Fibroblast of lung (primary cell): ENCODE measurements at regions not wholly inside any gene's neighbourhood (a gene's known extent, or its start where the extent isn't known, plus 50 kb on each side); places are given as distances from the start of the nearest gene placed in this dataset.
"Not testable (repeated sequence)": the region's sequence is repeated elsewhere in the genome, so short reads cannot be mapped to it uniquely, and the experiment has no call there.

Experiments used
- DNase-seq, 2 donors: peaks; one replicate each; pipeline versions ENCODE4 v3.0.0 to v3.0.0-alpha.2; 2010; ENCODE audit warnings: low read depth in 2 of 2
- H2AFZ ChIP-seq: 2 replicates; pipeline ENCODE4 v1.5.1; 2012; ENCODE audit warnings: low read length, control low read depth, inconsistent platforms
- H3K27ac ChIP-seq: 2 replicates; pipeline ENCODE4 v1.5.1; 2011; ENCODE audit warnings: low read length, control low read depth; ENCODE audit not compliant: insufficient read depth
- H3K27me3 ChIP-seq: 2 replicates; pipeline ENCODE4 v1.5.1; 2011; ENCODE audit warnings: mild to moderate bottlenecking, low read length; ENCODE audit not compliant: control insufficient read depth, insufficient read depth
- H3K36me3 ChIP-seq: 2 replicates; pipeline ENCODE4 v1.5.1; 2011; ENCODE audit warnings: low read length; ENCODE audit not compliant: control insufficient read depth, insufficient read depth
- H3K4me1 ChIP-seq: 2 replicates; pipeline ENCODE4 v1.5.1; 2011; ENCODE audit warnings: low read length; ENCODE audit not compliant: control insufficient read depth, insufficient read depth; ENCODE audit errors: extremely low read depth
- H3K4me2 ChIP-seq: 2 replicates; pipeline ENCODE4 v1.5.1; 2011; ENCODE audit warnings: low read length, control low read depth; ENCODE audit not compliant: insufficient read depth; ENCODE audit errors: extremely low read depth
- H3K4me3 ChIP-seq, 4 experiments: fragments of 200-600 bp in 1 of 4; sonication (generic) in 1 of 4; replicated peaks in 1 of 4; 2 replicates each; pipeline ENCODE4 v1.5.1; 2011 to 2016; ENCODE audit warnings: low read length in 4 of 4, low read depth in 3 of 4, mild to moderate bottlenecking in 3 of 4, control low read depth in 2 of 4, inconsistent platforms in 1 of 4, mixed read lengths in 1 of 4; ENCODE audit not compliant: insufficient read depth in 1 of 4; ENCODE audit errors: control extremely low read depth in 1 of 4
- H3K79me2 ChIP-seq: 2 replicates; pipeline ENCODE4 v1.5.1; 2012; ENCODE audit warnings: mild to moderate bottlenecking, low read length, inconsistent platforms; ENCODE audit not compliant: control insufficient read depth, insufficient read depth
- H3K9ac ChIP-seq: 2 replicates; pipeline ENCODE4 v1.5.1; 2011; ENCODE audit warnings: mild to moderate bottlenecking, low read length, control low read depth; ENCODE audit not compliant: insufficient read depth
- H3K9me3 ChIP-seq: 2 replicates; pipeline ENCODE4 v1.5.1; 2012; ENCODE audit warnings: low read depth, low read length; ENCODE audit not compliant: control insufficient read depth, insufficient read depth
- H4K20me1 ChIP-seq: 2 replicates; pipeline ENCODE4 v1.5.1; 2011; ENCODE audit warnings: low read length; ENCODE audit not compliant: control insufficient read depth, insufficient read depth; ENCODE audit errors: extremely low read depth
- EZH2 ChIP-seq: IDR thresholded peaks from 2 replicates; pipeline ENCODE4 v1.5.1; 2012; ENCODE audit warnings: low read length, control low read depth, mild to moderate bottlenecking; ENCODE audit errors: missing control alignments
- TF ChIP-seq, protein P1 (sequence below), 2 donors: IDR thresholded peaks in 1 of 2; conservative IDR thresholded peaks in 1 of 2; 1 replicate in 1 of 2; 2 replicates in 1 of 2; pipeline ENCODE4 v1.5.1; 2011 to 2012; ENCODE audit warnings: low read length in 2 of 2, control low read depth in 1 of 2, inconsistent platforms in 1 of 2, low read depth in 1 of 2, mild to moderate bottlenecking in 1 of 2

DNA sequence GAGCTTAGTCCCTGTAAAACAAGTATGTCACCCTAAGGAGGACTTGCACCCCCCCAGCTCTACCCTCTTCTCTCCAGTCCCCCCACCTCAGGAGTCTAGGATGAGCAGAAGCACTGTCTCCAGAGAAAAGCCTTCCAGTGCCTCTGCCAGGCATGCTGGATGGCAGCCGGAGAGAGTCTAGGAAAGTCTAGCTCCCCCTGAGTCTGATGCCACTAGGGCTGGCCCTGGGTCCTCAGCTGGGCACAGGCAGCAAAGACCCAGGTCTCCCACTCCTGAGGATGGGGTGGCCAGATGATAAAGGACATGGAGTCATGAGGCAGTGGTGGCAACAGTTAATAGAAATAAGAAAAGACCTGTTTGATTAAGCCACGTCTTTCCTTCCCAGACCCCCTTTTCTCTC, 225.6 kb downstream of the CYP26B1 start:
- Histone ChIP-seq H3K36me3 (no peaks in the 10 kb centered on the region), H4K20me1 (no peaks in the 10 kb centered on the region), H2AFZ (no peak overlapping the region), H3K79me2 (no peaks in the 10 kb centered on the region), H3K4me3 (no peak overlapping the region), H3K27ac (no peak overlapping the region), H3K4me1 (no peaks in the 10 kb centered on the region), H3K4me2 (no peak overlapping the region), H3K9ac (no peak overlapping the region), H3K27me3 (peaks cover 3% of the 10 kb centered on the region), H3K9me3 (no peaks in the 10 kb centered on the region)
- TF ChIP-seq, protein P1, sequence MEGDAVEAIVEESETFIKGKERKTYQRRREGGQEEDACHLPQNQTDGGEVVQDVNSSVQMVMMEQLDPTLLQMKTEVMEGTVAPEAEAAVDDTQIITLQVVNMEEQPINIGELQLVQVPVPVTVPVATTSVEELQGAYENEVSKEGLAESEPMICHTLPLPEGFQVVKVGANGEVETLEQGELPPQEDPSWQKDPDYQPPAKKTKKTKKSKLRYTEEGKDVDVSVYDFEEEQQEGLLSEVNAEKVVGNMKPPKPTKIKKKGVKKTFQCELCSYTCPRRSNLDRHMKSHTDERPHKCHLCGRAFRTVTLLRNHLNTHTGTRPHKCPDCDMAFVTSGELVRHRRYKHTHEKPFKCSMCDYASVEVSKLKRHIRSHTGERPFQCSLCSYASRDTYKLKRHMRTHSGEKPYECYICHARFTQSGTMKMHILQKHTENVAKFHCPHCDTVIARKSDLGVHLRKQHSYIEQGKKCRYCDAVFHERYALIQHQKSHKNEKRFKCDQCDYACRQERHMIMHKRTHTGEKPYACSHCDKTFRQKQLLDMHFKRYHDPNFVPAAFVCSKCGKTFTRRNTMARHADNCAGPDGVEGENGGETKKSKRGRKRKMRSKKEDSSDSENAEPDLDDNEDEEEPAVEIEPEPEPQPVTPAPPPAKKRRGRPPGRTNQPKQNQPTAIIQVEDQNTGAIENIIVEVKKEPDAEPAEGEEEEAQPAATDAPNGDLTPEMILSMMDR (conservative IDR thresholded peaks at IDR 0.05 in 1 of 2, IDR thresholded peaks at IDR 0.05 in 1 of 2; ENCODE audit: low read depth in 1 of 2, low read length in 2 of 2) = no peak
- TF ChIP-seq EZH2 = no peak
- no peak for DNase-seq

DNA sequence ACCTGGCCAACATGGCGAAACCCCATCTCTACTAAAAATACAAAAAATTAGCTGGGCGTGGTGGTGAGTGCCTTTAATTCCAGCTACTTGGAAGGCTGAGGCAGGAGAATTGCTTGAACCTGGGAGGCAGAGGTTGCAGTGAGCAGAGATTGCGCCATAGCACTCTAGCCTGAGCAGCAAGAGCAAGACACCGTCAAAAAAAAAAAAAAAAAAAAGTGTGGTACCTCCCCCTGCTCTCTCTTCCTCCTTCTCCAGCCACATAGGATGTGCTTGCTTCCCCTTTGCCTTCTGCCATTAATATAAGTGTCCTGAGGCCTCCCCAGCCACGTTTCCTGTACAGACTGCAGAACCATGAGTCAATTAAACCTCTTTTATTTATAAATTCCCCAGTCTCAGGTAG, 226.8 kb downstream of the CYP26B1 start:
- H3K36me3 ChIP-seq, H3K4me3 ChIP-seq, H3K4me2 ChIP-seq, H3K27me3 ChIP-seq, DNase-seq, H3K9ac ChIP-seq, H3K9me3 ChIP-seq, H3K27ac ChIP-seq, H4K20me1 ChIP-seq, H3K79me2 ChIP-seq, H3K4me1 ChIP-seq, H2AFZ ChIP-seq: not testable (repeated sequence)

DNA sequence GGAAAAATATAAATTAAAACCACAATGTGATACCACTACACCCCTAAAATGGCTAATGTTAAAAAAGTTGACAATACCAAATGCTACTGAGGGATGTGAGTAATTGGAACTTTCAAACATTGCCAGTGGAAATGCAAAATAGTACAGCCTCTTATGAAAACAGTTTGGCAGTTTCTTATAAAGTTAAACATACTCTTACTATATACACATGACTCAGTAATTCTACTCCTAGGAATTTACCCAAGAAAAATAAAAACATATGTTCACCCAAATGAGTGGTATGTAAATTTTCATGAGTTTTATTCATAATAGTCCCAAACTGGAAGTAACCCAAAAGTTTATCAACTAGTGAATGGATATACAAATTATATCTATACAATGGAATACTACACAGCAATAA, 228.0 kb downstream of the CYP26B1 start:
- Histone ChIP-seq H3K36me3 (no peaks in the 10 kb centered on the region), H3K27ac (no peak overlapping the region), H3K27me3 (peaks cover 3% of the 10 kb centered on the region), H2AFZ (no peak overlapping the region), H3K4me2 (no peak overlapping the region), H3K9me3 (no peaks in the 10 kb centered on the region), H3K79me2 (no peaks in the 10 kb centered on the region), H3K4me3 (no peak overlapping the region), H4K20me1 (no peaks in the 10 kb centered on the region), H3K9ac (no peak overlapping the region), H3K4me1 (no peaks in the 10 kb centered on the region)
- peak; percentile 17 to 60 for DNase-seq
- TF ChIP-seq EZH2 = no peak
- TF ChIP-seq, protein P1 (conservative IDR thresholded peaks at IDR 0.05 in 1 of 2, IDR thresholded peaks at IDR 0.05 in 1 of 2; ENCODE audit: low read depth in 1 of 2, low read length in 2 of 2) = no peak

DNA sequence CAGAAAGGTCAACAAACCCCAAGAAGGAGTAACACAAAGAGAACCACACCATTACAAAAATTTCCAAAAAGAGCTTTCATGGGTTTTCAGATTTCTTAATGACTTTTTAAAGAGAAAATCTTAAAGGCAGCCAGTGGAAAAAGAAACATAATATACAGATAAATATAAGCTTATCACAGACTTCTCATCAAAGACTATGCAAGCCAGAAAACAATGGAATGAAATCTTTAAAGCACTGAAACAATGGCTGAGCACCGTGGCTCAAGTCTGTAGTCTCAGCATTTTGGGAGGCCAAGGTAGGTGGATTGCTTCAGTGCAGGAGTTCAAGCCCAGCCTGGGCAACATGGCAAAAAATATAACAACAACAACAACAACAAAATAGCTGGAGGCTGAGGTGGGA, 237.4 kb downstream of the CYP26B1 start:
- TF ChIP-seq, protein P1 (conservative IDR thresholded peaks at IDR 0.05 in 1 of 2, IDR thresholded peaks at IDR 0.05 in 1 of 2; ENCODE audit: low read depth in 1 of 2, low read length in 2 of 2) = no peak
- Histone ChIP-seq H3K27ac (no peak overlapping the region), H3K79me2 (no peaks in the 10 kb centered on the region)

More for the DNA sequence above, 237.4 kb downstream of the CYP26B1 start:
- Histone ChIP-seq H3K4me1 (no peaks in the 10 kb centered on the region), H3K4me2 (no peak overlapping the region), H4K20me1 (no peaks in the 10 kb centered on the region), H3K27me3 (no peaks in the 10 kb centered on the region), H2AFZ (no peak overlapping the region), H3K4me3 (no peak overlapping the region), H3K36me3 (no peaks in the 10 kb centered on the region), H3K9ac (no peak overlapping the region), H3K9me3 (no peaks in the 10 kb centered on the region)
- no peak for DNase-seq
